HG02938 (cell line): ENCODE measurements at regions not wholly inside any gene's neighbourhood (a gene's known extent, or its start where the extent isn't known, plus 50 kb on each side); places are given as distances from the start of the nearest gene placed in this dataset.

Source experiments
- ATAC-seq: cut with Tn5 transposase; IDR thresholded peaks from one replicate; pipeline ENCODE4 v1.9.1; 2021; ENCODE audit warnings: mild to moderate bottlenecking, moderate library complexity; ENCODE audit not compliant: unreplicated experiment

DNA sequence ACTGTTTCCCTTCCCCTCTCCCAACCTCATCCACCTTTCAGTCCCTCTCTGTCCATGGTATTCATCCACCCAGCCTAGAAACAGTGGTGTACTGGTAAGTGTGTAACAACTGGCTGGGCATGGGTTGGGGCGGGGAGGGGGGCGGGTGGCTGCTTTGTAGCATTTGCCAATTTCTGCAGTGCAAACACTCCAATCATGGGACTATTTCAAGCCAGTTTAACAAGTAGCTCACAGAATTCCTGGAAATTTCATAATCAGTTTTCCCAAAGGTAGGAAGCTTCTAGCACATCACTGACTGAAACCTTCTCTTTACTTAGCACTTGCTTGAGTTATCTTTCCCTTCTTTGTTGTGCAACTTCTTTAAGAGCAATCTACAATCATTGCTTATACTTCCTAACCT lies 100.8 kb upstream of the WASF3 start:
- ATAC-seq, result no peak

- no peak for ATAC-seq
These were observed 100.3 kb upstream of the WASF3 start for GRCh38 chr13:26457212-26457611.

GRCh38 chr13:26458196-26458749 lies 99.2 kb upstream of the WASF3 start:
- no peak for ATAC-seq

DNA sequence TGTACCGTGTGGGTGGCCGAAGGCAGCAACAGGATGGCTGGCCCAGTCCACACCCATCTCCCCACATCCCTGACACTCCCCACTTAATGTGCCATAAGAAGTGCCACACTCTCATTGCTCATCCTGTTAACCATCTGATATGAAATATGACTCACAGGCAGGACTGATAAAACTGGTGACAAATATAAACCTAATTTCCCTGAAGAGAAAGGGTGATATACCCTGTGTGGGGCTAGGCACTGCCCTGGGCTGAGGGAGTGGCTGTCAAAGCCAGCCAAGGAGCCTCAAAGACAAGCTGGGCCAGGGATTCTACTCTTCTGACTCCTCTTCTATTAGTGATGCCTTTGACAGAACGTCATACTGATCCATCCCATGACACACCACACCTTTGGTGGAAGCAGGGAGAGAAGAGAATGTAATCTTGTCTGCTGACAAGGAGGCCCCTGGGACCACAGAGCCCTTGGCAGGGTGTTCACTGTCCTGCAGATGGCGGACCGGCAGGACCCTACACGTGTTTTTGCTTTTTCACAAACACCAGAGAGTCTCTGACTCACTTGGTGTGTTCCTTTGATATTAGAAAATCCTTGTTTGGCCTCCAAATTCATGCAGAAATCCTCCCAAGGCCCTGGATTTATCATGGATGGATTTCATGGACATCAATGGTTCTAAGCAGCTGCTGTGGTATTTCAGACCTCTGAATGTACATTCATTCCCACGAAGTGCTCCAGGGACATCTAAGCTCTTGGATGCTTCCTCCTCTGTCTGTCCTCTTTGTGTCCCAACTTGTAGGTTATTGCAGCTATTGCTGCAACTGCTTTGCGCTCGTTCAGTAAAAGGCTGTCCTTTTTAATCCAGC lies 98.0 kb upstream of the WASF3 start:
- ATAC-seq, result no peak

GRCh38 chr13:26460648-26461047 lies 96.8 kb upstream of the WASF3 start:
- ATAC-seq, result no peak

GRCh38 chr13:26463296-26463695 lies 94.2 kb upstream of the WASF3 start:
- ATAC-seq, result no peak

DNA sequence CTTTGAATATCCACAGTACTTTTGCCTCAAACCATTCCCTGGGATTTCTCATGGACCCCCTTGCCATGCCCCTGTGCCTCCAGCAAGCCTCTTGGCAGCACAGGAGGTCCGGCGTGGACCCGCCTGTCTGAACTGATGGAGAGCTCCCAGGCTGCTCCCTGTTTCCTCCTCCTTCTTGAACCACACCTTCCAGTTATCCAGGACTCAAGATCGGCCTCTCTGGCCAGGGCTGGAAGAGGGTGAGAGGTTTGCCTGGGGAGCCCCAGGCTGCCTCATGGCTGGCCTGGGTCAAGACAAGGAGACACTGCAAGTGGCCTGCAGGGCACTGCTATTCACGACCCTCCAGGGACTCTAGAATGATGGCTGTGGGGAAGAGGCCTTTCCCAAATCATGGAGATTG lies 93.6 kb upstream of the WASF3 start:
- no peak for ATAC-seq

- no peak for ATAC-seq
These were observed 92.0 kb upstream of the WASF3 start for GRCh38 chr13:26465514-26465913.

DNA sequence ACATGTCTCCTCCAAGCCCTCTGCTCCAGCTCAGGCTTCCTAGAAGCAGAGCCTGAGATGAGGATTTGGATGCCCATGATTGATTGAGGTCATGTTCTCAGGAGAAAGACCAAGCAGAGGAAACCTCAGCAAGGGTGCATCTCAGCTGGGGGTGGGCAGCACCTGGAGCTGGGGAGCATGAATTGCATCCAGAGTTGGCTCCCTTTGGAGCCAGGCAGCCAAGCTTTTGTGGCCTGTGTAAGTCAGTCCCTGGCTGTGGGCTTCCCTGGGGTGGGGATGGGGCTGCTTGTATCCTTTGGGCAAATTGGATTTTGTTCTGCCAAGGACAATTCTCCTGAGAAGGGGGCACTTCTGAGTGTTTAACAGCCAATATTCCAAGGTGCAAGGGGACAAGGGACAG lies 91.5 kb upstream of the WASF3 start:
- ATAC-seq, result no peak

DNA sequence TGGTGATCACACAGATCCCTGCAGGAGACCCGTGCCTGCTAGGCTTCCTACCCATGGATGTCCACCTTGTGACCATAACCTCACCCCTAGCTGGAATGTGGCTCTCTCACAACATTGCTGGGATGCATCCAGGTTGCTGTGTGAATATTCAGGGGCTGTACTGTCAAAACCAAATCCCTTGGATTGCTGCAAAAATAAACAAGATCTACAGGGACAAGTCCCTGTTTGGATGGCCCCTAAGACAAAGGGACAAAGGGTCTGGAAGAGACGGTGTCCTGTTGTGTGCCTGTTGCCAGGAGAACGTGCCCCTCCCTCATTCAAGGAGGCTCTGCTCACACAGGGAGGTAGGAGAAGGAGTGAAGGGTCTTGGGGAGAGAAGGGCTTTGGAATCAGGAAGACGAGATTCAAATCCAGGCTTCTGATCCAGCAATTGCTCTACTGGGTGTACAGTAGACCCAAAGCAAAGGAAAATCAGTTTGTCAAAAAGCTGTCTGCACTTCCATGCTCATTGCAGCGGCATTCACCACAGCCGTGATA lies 89.2 kb upstream of the WASF3 start:
- ATAC-seq, result no peak

- no peak for ATAC-seq
These were observed 87.9 kb upstream of the WASF3 start for GRCh38 chr13:26469602-26470001.

- ATAC-seq, result no peak
These were observed 85.7 kb upstream of the WASF3 start for GRCh38 chr13:26471807-26472206.

GRCh38 chr13:26473571-26474230 lies 83.8 kb upstream of the WASF3 start:
- no peak for ATAC-seq

DNA sequence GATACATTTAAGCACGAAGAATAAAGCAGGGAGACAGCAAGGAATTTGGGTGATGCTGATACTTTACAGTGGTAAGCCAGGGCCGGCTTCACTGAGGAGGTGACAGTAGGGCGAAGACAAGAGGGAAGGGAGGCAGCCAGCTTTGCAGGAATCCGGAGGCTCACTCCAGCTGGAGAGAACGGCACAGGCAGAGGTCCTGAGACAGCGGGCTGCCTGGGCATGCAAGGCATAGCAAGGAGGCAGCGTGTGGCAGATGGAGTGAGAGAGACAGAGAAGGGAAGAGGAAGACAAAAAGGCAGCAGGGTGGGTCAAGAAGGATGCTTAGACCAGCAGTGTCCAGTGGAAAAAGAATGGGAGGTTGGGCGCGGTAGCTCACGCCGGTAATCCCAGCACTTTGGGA lies 83.2 kb upstream of the WASF3 start:
- ATAC-seq, result no peak

DNA sequence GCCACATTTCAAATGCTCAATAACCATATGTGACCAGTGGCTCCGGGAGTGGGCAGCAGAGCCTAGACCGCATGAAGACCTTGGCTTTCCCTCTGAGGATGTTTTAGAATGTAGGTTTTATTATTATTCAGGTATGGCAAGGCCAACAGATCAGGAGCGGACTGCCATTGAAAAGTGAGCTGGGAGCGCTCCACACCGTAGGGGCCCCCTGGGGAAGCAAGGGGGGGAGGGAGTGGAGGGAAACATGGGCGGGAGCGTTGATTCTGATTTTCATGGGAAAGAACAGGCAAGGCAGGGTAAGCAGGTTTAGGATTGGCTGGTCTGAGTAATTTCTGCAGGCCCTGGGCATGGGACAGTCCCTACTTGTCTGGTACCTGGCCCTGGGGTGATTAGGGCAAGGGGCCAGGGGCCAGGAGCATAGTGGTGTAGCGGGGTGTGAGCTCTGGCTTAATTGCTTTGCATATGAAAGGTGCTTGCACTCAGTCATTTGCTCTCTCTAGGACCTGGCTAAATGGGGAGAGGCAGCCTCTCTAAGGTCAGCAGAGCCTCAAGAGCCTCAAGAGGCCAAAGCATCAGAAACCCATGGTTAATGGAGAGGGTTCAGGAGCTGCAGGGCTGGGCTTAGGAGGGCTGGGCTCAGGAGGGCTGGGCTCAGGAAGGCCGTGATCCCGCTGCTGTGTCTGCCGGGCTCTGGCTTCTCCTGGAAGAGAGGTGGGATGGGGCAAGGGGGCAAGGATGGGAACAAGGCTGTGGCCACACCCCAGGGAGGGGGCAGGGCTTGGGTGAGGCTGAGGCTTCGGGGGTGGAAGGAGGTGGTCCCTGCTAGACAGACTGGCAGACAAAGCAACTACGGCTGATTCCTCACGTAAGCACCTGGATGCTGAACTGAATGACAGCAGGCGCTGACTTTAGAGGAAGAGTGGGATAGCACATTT lies 82.0 kb upstream of the WASF3 start:
- ATAC-seq, result no peak

DNA sequence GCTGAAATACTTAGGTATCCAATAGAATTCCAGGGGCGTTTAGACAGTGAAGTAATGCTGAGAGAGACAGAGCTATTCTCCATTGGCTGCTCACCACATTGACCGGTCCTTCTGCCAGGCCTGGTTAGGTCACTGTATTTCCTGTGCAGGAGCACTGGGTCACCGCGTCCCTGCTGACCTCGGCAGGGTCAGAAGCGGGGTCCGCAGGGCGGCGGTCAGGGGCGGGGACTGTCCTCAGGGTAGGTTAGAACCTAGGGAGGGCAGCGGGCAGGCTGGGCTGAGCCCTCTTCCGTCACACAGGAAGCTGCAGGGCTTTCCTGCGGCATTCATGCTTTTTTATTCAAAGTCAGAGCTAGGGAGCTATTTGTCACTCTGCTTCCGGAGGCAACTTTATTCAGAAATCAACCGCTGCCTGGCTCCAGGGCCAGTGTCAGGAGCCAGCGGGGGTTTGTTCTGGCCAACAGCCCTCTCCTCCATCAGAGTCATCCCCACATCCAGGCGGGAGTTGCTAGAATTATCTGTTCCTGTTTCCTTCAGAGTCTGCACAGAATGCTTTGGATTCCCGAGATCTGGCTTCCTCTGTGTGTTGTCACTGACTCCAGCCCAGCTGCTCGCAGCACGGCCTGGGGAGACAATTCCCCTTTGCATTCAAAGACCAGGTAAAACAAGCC lies 81.2 kb upstream of the WASF3 start:
- no peak for ATAC-seq

DNA sequence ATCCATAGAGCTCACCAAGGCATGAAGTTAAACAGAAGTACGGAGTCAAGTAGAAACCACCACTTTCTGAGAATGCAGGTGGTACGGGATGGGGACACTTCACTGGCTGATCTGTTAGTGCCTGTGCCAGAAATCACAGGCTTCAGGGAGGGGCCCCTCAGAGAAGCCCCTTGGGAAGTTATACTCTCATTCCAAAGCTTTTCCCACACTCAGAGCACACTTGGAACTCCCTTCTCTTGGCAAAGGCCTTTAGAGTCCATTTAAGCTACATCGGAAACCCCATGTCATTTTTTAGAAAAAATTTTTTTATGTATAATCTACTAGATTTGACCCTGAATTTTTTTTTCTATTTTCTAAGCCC lies 80.7 kb upstream of the WASF3 start:
- no peak for ATAC-seq

- ATAC-seq, result no peak
These were observed 79.8 kb upstream of the WASF3 start for GRCh38 chr13:26477681-26478080.

DNA sequence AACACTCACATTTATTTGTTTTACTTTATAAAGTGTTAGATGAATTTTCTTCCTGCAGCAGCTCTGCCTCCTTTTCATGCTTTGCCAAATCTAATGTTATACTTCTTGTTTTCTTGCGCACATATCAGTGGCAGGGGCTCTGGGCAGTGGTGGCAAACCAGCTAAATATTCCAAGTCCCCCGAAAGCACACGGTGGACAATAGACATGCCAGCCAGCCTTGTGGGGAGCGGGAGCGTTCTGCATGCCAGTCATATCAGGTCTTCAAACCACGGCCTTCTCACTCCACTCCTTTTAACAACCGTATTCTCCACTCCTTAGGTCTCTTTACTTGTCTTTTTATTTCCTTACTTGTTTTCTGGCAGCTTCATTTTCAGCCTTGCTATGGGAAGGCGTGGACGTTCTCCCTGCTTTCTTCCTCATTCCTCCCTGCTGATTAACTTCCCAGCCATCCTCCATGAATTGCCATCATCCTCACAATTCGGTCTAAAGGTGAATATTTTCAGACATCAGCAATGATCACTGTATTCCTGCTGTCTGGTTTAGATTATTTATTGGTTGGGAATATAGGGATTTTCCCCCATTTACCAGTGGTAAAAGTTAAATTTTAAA lies 77.1 kb upstream of the WASF3 start:
- ATAC-seq, result no peak
